ENCODE measurements at regions not wholly inside any gene's neighbourhood (a gene's known extent, or its start where the extent isn't known, plus 50 kb on each side); places are given as distances from the start of the nearest gene placed in this dataset.

DNA sequence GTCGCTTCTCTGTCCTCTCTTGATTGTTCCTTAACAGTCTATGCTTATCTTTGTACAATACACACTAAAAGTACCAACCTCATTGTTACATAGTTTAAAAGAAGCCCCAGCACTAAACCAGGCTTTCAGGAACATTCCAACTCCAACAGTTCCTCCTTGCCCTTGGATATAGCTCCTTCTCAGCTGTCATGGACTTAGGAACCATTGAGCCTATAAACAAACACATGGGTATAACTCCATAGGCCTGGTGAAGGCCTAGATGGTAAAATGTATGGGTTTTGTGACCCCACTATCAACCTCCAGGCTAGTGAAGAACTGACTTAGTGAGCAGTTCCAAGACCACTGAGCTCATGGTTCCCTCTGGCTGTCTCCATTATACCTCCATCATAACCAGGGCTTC, 74.8 kb upstream of the SLC39A10 start:
- TF ChIP-seq EZH2phosphoT487 (IDR thresholded peaks at IDR 0.05; ENCODE audit: low read depth) = no peak
- TF ChIP-seq, protein P1, sequence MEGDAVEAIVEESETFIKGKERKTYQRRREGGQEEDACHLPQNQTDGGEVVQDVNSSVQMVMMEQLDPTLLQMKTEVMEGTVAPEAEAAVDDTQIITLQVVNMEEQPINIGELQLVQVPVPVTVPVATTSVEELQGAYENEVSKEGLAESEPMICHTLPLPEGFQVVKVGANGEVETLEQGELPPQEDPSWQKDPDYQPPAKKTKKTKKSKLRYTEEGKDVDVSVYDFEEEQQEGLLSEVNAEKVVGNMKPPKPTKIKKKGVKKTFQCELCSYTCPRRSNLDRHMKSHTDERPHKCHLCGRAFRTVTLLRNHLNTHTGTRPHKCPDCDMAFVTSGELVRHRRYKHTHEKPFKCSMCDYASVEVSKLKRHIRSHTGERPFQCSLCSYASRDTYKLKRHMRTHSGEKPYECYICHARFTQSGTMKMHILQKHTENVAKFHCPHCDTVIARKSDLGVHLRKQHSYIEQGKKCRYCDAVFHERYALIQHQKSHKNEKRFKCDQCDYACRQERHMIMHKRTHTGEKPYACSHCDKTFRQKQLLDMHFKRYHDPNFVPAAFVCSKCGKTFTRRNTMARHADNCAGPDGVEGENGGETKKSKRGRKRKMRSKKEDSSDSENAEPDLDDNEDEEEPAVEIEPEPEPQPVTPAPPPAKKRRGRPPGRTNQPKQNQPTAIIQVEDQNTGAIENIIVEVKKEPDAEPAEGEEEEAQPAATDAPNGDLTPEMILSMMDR (IDR thresholded peaks at IDR 0.05; ENCODE audit: low read depth, low read length) = no peak
- no peaks in the 10 kb centered on the region for H3K9me3 ChIP-seq (ENCODE audit: insufficient read depth, low read length)
- peaks cover 10% of the 10 kb centered on the region for H3K4me1 ChIP-seq (ENCODE audit: low read length)
- no peak overlapping the region for H3K4me2 ChIP-seq (ENCODE audit: low read length)
- no peaks in the 10 kb centered on the region for H3K36me3 ChIP-seq (replicated peaks; ENCODE audit: low read depth, low read length)
- H2AFZ ChIP-seq (ENCODE audit: low read depth, low read length) = no peak overlapping the region; the same call in 1 of the 2 replicates
- H3K9ac ChIP-seq (ENCODE audit: low read length) = no peak overlapping the region
- no peak overlapping the region for H3K27ac ChIP-seq (ENCODE audit: low read length)
- H4K20me1 ChIP-seq (ENCODE audit: insufficient read depth, low read length) = no peaks in the 10 kb centered on the region
- H3K4me3 ChIP-seq (ENCODE audit: low read length) = no peak overlapping the region
- no peaks in the 10 kb centered on the region for H3K27me3 ChIP-seq (ENCODE audit: low read depth, low read length)
- no peaks in the 10 kb centered on the region for H3K79me2 ChIP-seq (ENCODE audit: low read length)

DNA sequence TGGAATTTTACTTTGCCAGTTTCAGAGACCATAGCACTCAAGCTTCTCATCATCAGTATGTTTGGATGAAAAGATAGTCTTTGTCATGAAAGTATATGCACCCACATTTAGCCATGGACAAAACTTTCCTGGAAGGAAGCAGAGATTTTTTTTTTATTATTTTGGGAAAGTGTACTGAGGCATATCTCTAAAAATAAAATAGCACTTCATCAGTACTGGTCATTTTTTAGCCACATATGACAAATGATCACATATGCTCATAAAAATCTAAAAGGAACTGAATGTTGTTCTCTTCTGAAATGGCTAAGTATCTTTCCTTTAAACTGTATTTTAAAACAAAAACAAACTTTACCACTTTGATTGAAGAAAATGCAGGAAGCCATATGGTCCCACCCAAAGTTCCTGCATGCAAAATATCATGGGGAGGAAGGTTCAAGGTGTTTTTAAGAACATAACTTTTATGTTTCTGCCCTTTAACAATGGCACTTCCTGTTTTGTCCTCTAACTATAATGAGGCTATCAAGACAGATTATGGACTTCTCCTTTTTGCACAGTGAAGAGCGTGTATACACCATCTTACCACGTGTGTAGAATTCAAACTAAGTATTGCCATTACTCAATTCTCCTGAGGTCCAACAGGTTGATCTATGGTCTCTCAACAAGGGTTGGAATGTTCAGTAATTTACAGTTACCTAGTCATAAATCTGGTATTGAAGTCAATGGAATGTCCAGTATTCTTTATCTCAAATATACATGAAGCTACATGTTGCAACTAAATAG, 77.1 kb upstream of the SLC39A10 start:
- Histone ChIP-seq H3K27ac (ENCODE audit: low read length) (no peak overlapping the region), H3K79me2 (ENCODE audit: low read length) (no peaks in the 10 kb centered on the region), H2AFZ (ENCODE audit: low read depth, low read length) (peak overlapping the region; percentile 78), H3K9ac (ENCODE audit: low read length) (no peak overlapping the region), H3K9me3 (ENCODE audit: insufficient read depth, low read length) (no peaks in the 10 kb centered on the region), H3K27me3 (ENCODE audit: low read depth, low read length) (no peaks in the 10 kb centered on the region), H3K4me2 (ENCODE audit: low read length) (no peak overlapping the region), H3K4me1 (ENCODE audit: low read length) (peaks cover 22% of the 10 kb centered on the region), H3K4me3 (ENCODE audit: low read length) (no peak overlapping the region), H3K36me3 (replicated peaks; ENCODE audit: low read depth, low read length) (no peaks in the 10 kb centered on the region), H4K20me1 (ENCODE audit: insufficient read depth, low read length) (no peaks in the 10 kb centered on the region)
- no peak for TF ChIP-seq EZH2phosphoT487 (IDR thresholded peaks at IDR 0.05; ENCODE audit: low read depth)
- TF ChIP-seq, protein P1 (IDR thresholded peaks at IDR 0.05; ENCODE audit: low read depth, low read length) = no peak

DNA sequence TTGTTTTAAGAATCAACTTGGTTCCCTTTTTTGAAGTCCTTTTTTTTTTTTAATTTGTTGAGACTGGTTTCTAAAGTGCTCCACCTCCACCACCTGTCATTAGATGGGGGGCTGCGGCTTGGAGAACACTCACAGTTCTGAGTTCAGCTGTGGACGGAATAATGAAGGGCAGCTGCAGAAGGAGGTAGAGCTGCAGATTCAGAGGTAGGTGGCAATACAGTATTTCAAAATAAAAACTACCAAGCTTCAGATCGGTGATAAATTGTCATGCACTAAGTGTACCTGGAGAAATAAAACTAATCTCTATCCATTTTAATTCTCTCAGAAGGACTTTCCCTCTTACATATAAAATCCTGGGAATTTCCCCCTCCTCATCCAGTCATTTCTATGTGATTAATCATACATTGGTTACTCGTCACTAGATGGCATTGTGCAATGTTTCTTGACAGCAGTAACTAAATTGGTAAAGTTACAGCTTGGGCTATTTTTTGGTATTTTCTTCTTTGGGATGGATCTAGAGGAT, 81.1 kb upstream of the SLC39A10 start:
- Histone ChIP-seq H3K4me1 (ENCODE audit: low read length) (peaks cover 22% of the 10 kb centered on the region), H3K79me2 (ENCODE audit: low read length) (no peaks in the 10 kb centered on the region), H3K27me3 (ENCODE audit: low read depth, low read length) (no peaks in the 10 kb centered on the region), H3K4me2 (ENCODE audit: low read length) (peak overlapping the region; percentile 56), H3K27ac (ENCODE audit: low read length) (no peak overlapping the region), H3K4me3 (ENCODE audit: low read length) (peak overlapping the region; percentile 17; the same call in 1 of the 2 replicates), H2AFZ (ENCODE audit: low read depth, low read length) (no peak overlapping the region), H3K36me3 (replicated peaks; ENCODE audit: low read depth, low read length) (no peaks in the 10 kb centered on the region), H4K20me1 (ENCODE audit: insufficient read depth, low read length) (no peaks in the 10 kb centered on the region), H3K9ac (ENCODE audit: low read length) (0 out of 2 replicates have a peak overlapping the region, but pooled peaks have one; percentile 1), H3K9me3 (ENCODE audit: insufficient read depth, low read length) (no peaks in the 10 kb centered on the region)
- TF ChIP-seq, protein P1 (IDR thresholded peaks at IDR 0.05; ENCODE audit: low read depth, low read length) = peak; percentile 95
- no peak for TF ChIP-seq EZH2phosphoT487 (IDR thresholded peaks at IDR 0.05; ENCODE audit: low read depth)

DNA sequence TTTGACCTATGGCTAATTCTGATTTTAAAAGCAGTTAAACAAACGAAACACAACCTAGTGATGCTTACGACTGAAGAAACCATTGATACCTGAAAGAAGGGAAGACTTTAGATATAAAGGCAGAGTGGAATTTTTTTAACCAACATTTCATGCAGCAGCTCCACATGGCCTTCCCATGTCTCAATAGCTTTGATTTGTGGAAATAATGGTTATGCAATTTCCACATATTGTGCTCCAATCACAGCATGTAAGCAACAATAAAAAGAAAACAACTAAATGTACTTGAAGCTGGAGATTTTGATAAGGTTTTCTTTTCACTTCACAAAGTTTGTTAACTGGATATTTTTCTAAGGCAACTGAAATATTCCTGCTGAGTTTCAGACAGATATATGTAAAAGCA, 82.0 kb upstream of the SLC39A10 start:
- H3K9me3 ChIP-seq (ENCODE audit: insufficient read depth, low read length) = no peaks in the 10 kb centered on the region
- H3K4me2 ChIP-seq (ENCODE audit: low read length) = no peak overlapping the region
- TF ChIP-seq EZH2phosphoT487 (IDR thresholded peaks at IDR 0.05; ENCODE audit: low read depth) = no peak
- TF ChIP-seq, protein P1 (IDR thresholded peaks at IDR 0.05; ENCODE audit: low read depth, low read length) = no peak
- no peak overlapping the region for H3K4me3 ChIP-seq (ENCODE audit: low read length)
- no peaks in the 10 kb centered on the region for H3K36me3 ChIP-seq (replicated peaks; ENCODE audit: low read depth, low read length)
- no peaks in the 10 kb centered on the region for H3K27me3 ChIP-seq (ENCODE audit: low read depth, low read length)
- no peak overlapping the region for H3K9ac ChIP-seq (ENCODE audit: low read length)
- H3K4me1 ChIP-seq (ENCODE audit: low read length) = peaks cover 18% of the 10 kb centered on the region
- H2AFZ ChIP-seq (ENCODE audit: low read depth, low read length) = no peak overlapping the region
- H4K20me1 ChIP-seq (ENCODE audit: insufficient read depth, low read length) = no peaks in the 10 kb centered on the region
- H3K79me2 ChIP-seq (ENCODE audit: low read length) = no peaks in the 10 kb centered on the region
- no peak overlapping the region for H3K27ac ChIP-seq (ENCODE audit: low read length)
